ENCODE measurements at regions not wholly inside any gene's neighbourhood (a gene's known extent, or its start where the extent isn't known, plus 50 kb on each side); places are given as distances from the start of the nearest gene placed in this dataset.

DNA sequence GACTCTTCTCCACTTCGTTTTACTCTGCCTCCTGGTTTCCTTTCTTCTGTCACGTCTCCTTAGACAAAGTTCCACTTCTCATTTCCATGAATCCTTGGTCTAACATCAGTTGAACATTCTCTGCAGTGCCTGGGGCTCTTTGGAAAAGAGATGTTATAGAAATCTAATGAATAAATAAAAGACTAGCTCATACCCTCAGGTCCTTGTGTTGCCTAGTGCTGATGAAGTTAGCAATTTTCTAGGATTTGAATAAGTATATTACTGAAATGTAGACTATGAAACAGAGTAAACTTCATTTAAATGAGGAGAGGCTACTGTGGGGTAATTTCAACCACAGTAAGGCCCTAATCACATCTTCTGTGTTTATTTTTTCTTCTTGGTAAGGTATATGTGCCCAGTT, 146.9 kb upstream of the CADPS start:
- Histone ChIP-seq H3K27ac (ENCODE audit: low read length) (no peak overlapping the region), H3K4me2 (ENCODE audit: low read length) (no peak overlapping the region), H3K36me3 (ENCODE audit: low read depth, low read length) (no peaks in the 10 kb centered on the region), H3K27me3 (ENCODE audit: low read length) (no peaks in the 10 kb centered on the region), H3K9me3 (ENCODE audit: low read length) (peaks cover 15% of the 10 kb centered on the region; the same call in 1 of the 2 replicates), H3K9ac (ENCODE audit: low read length) (no peak overlapping the region), H4K20me1 (ENCODE audit: low read length) (no peaks in the 10 kb centered on the region), H3K9me2 (replicated peaks; ENCODE audit: low read length) (no peaks in the 10 kb centered on the region), H2AFZ (ENCODE audit: low read length) (no peak overlapping the region), H3K79me2 (ENCODE audit: low read length) (no peaks in the 10 kb centered on the region), H3K4me3 (ENCODE audit: low read length) (no peak overlapping the region), H3K4me1 (ENCODE audit: insufficient read depth, low read length) (no peaks in the 10 kb centered on the region), H3F3A (ENCODE audit: low read length, unreplicated experiment) (no peaks in the 10 kb centered on the region)
- intact Hi-C loops (cut with micrococcal nuclease) = no loop called here
- ATAC-seq = no peak
- TF ChIP-seq, protein P1, sequence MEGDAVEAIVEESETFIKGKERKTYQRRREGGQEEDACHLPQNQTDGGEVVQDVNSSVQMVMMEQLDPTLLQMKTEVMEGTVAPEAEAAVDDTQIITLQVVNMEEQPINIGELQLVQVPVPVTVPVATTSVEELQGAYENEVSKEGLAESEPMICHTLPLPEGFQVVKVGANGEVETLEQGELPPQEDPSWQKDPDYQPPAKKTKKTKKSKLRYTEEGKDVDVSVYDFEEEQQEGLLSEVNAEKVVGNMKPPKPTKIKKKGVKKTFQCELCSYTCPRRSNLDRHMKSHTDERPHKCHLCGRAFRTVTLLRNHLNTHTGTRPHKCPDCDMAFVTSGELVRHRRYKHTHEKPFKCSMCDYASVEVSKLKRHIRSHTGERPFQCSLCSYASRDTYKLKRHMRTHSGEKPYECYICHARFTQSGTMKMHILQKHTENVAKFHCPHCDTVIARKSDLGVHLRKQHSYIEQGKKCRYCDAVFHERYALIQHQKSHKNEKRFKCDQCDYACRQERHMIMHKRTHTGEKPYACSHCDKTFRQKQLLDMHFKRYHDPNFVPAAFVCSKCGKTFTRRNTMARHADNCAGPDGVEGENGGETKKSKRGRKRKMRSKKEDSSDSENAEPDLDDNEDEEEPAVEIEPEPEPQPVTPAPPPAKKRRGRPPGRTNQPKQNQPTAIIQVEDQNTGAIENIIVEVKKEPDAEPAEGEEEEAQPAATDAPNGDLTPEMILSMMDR (conservative IDR thresholded peaks at IDR 0.05; ENCODE audit: low read depth, low read length) = no peak
- no peak for TF ChIP-seq EZH2phosphoT487 (IDR thresholded peaks at IDR 0.05; ENCODE audit: borderline replicate concordance, low read length)
- no peak for TF ChIP-seq EZH2 (IDR thresholded peaks at IDR 0.05; ENCODE audit: low read length, unreplicated experiment)
- ChIA-PET POLR2A (ENCODE audit: unreplicated experiment) (no interaction called here), CTCF (no interaction called here)
- no peak for DNase-seq
- BruUV-seq (replicated peaks) = no TSS peak

DNA sequence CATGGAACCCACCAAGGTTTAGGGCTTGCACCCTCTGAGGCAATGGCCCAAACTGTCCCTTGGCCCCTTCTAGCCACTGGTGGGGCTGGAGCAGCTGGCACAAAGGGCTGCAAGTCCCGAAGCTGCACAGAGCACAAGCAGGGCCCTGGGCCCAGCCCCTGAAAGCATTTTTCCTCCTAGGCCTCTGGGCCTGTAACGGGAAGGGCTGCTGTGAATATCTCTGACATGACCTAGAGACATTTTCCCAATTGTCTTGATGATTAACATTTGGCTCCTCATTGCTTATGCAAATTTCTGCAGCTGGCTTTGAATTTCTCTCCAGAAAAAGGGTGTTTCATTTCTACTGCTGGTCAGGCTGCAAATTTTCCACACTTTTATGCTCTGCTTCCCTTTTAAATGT, 151.5 kb upstream of the CADPS start:
- Histone ChIP-seq H3K36me3 (ENCODE audit: low read depth, low read length) (no peaks in the 10 kb centered on the region), H3K9me3 (ENCODE audit: low read length) (peaks cover 21% of the 10 kb centered on the region; the same call in 1 of the 2 replicates), H2AFZ (ENCODE audit: low read length) (no peak overlapping the region), H3K27me3 (ENCODE audit: low read length) (no peaks in the 10 kb centered on the region), H3K9ac (ENCODE audit: low read length) (no peak overlapping the region), H3K79me2 (ENCODE audit: low read length) (no peaks in the 10 kb centered on the region), H3K27ac (ENCODE audit: low read length) (no peak overlapping the region), H3F3A (ENCODE audit: low read length, unreplicated experiment) (no peaks in the 10 kb centered on the region), H3K9me2 (replicated peaks; ENCODE audit: low read length) (no peaks in the 10 kb centered on the region), H4K20me1 (ENCODE audit: low read length) (no peaks in the 10 kb centered on the region), H3K4me1 (ENCODE audit: insufficient read depth, low read length) (no peaks in the 10 kb centered on the region), H3K4me2 (ENCODE audit: low read length) (no peak overlapping the region), H3K4me3 (ENCODE audit: low read length) (no peak overlapping the region)
- ChIA-PET POLR2A (ENCODE audit: unreplicated experiment) (no interaction called here), CTCF (no interaction called here)
- ATAC-seq (no peak), DNase-seq (no peak)
- TF ChIP-seq, protein P1 (conservative IDR thresholded peaks at IDR 0.05; ENCODE audit: low read depth, low read length) = no peak
- no peak for TF ChIP-seq EZH2phosphoT487 (IDR thresholded peaks at IDR 0.05; ENCODE audit: borderline replicate concordance, low read length)
- BruUV-seq (replicated peaks) = no TSS peak
- intact Hi-C loops (cut with micrococcal nuclease) = no loop called here

DNA sequence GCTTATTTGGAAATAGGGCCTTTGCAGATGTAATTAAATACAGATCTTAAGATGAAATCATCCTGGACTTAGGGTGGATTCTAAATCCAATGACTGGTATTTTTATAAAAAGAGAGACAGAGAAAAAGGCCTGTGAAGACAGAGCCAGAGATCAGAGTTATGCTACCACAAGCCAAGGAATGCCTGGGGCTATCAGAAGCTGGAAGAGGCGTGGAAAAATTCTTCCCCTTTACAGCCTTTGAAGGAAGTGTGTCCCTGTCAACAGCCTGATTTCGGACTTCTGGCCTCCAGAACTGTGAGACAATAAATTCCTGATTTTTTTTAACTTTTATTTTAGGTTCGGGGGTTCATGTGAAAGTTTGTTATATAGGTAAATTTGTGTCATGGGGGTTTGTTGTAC, 154.1 kb upstream of the CADPS start:
- Histone ChIP-seq H3F3A (ENCODE audit: low read length, unreplicated experiment) (no peaks in the 10 kb centered on the region), H4K20me1 (ENCODE audit: low read length) (no peaks in the 10 kb centered on the region), H2AFZ (ENCODE audit: low read length) (no peak overlapping the region), H3K4me1 (ENCODE audit: insufficient read depth, low read length) (no peaks in the 10 kb centered on the region), H3K9ac (ENCODE audit: low read length) (no peak overlapping the region), H3K9me2 (replicated peaks; ENCODE audit: low read length) (no peaks in the 10 kb centered on the region), H3K27me3 (ENCODE audit: low read length) (no peaks in the 10 kb centered on the region), H3K27ac (ENCODE audit: low read length) (no peak overlapping the region), H3K4me3 (ENCODE audit: low read length) (no peak overlapping the region), H3K9me3 (ENCODE audit: low read length) (peaks cover 24% of the 10 kb centered on the region), H3K79me2 (ENCODE audit: low read length) (no peaks in the 10 kb centered on the region), H3K36me3 (ENCODE audit: low read depth, low read length) (no peaks in the 10 kb centered on the region), H3K4me2 (ENCODE audit: low read length) (no peak overlapping the region)
- ATAC-seq (no peak), DNase-seq (no peak)
- BruUV-seq (replicated peaks) = no TSS peak
- POLR2A ChIA-PET (ENCODE audit: unreplicated experiment) = no interaction called here
- CTCF ChIA-PET = no interaction called here
- no peak for TF ChIP-seq EZH2 (IDR thresholded peaks at IDR 0.05; ENCODE audit: low read length, unreplicated experiment)
- TF ChIP-seq, protein P1 (conservative IDR thresholded peaks at IDR 0.05; ENCODE audit: low read depth, low read length) = no peak
- TF ChIP-seq EZH2phosphoT487 (IDR thresholded peaks at IDR 0.05; ENCODE audit: borderline replicate concordance, low read length) = no peak
- intact Hi-C loops (cut with micrococcal nuclease) = no loop called here

Measured in PC-3 (cell line).